ENCODE measurements at regions not wholly inside any gene's neighbourhood (a gene's known extent, or its start where the extent isn't known, plus 50 kb on each side); places are given as distances from the start of the nearest gene placed in this dataset.

DNA sequence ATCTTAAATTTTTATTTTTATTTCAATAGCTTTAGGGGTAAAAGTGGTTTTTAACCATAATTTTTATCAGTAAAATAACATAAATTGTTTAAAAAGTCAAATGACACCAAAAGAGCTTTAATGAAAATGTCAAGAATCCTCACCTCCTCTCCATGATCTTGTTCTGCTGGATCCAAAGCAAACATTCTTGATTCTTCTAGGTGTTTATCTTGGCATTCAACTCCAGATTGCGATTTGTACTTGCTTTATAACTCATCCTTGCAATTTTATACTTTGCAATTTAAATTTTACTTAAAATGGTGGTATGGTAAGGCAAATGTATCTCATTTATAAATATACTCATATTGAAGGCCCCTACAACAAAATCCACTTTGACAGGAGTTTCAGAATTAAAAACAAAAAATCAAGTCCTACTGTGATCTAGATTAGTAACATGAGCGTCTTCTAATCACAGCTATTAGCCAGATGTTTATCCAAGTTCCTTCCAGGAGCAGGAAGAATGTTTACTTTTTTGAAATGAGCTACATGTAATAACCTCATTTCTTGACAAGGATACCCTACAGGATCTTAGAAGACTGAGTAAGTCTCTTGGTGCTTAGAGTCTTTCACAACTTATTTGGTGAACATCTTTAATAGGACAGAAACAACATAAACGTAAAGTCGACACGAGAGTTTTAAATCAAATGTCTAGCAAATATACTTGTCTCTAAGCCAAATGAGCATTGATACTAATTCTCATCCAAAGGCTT lies 72.4 kb upstream of the CARD18 start:
- no peak for TF ChIP-seq ATF7 (IDR thresholded peaks at IDR 0.05; ENCODE audit: low read depth)
- no peak for TF ChIP-seq ZNF622 (IDR thresholded peaks at IDR 0.05)
- no peak for TF ChIP-seq CHD2 (IDR thresholded peaks at IDR 0.05; ENCODE audit: borderline replicate concordance, low read depth, low read length)
- TF ChIP-seq, protein P1, sequence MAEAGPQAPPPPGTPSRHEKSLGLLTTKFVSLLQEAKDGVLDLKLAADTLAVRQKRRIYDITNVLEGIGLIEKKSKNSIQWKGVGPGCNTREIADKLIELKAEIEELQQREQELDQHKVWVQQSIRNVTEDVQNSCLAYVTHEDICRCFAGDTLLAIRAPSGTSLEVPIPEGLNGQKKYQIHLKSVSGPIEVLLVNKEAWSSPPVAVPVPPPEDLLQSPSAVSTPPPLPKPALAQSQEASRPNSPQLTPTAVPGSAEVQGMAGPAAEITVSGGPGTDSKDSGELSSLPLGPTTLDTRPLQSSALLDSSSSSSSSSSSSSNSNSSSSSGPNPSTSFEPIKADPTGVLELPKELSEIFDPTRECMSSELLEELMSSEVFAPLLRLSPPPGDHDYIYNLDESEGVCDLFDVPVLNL (IDR thresholded peaks at IDR 0.05; ENCODE audit: low read depth, low read length), result no peak
- TF ChIP-seq, protein P2, sequence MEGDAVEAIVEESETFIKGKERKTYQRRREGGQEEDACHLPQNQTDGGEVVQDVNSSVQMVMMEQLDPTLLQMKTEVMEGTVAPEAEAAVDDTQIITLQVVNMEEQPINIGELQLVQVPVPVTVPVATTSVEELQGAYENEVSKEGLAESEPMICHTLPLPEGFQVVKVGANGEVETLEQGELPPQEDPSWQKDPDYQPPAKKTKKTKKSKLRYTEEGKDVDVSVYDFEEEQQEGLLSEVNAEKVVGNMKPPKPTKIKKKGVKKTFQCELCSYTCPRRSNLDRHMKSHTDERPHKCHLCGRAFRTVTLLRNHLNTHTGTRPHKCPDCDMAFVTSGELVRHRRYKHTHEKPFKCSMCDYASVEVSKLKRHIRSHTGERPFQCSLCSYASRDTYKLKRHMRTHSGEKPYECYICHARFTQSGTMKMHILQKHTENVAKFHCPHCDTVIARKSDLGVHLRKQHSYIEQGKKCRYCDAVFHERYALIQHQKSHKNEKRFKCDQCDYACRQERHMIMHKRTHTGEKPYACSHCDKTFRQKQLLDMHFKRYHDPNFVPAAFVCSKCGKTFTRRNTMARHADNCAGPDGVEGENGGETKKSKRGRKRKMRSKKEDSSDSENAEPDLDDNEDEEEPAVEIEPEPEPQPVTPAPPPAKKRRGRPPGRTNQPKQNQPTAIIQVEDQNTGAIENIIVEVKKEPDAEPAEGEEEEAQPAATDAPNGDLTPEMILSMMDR (IDR thresholded peaks at IDR 0.05 in 2 of 3, conservative IDR thresholded peaks at IDR 0.05 in 1 of 3; ENCODE audit: control insufficient read depth in 2 of 3, extremely low read depth in 1 of 3, insufficient read depth in 1 of 3, low read depth in 3 of 3, low read length in 3 of 3), result no peak
- no peak for TF ChIP-seq POLR2AphosphoS5 (IDR thresholded peaks at IDR 0.05; ENCODE audit: low read length)
- TF ChIP-seq RAD21 (IDR thresholded peaks at IDR 0.05; ENCODE audit: insufficient read depth, low read depth, low read length), result no peak
- TF ChIP-seq SUPT20H (IDR thresholded peaks at IDR 0.05; ENCODE audit: borderline replicate concordance, control insufficient read depth, low read depth, low read length), result no peak
- TF ChIP-seq, protein P3, sequence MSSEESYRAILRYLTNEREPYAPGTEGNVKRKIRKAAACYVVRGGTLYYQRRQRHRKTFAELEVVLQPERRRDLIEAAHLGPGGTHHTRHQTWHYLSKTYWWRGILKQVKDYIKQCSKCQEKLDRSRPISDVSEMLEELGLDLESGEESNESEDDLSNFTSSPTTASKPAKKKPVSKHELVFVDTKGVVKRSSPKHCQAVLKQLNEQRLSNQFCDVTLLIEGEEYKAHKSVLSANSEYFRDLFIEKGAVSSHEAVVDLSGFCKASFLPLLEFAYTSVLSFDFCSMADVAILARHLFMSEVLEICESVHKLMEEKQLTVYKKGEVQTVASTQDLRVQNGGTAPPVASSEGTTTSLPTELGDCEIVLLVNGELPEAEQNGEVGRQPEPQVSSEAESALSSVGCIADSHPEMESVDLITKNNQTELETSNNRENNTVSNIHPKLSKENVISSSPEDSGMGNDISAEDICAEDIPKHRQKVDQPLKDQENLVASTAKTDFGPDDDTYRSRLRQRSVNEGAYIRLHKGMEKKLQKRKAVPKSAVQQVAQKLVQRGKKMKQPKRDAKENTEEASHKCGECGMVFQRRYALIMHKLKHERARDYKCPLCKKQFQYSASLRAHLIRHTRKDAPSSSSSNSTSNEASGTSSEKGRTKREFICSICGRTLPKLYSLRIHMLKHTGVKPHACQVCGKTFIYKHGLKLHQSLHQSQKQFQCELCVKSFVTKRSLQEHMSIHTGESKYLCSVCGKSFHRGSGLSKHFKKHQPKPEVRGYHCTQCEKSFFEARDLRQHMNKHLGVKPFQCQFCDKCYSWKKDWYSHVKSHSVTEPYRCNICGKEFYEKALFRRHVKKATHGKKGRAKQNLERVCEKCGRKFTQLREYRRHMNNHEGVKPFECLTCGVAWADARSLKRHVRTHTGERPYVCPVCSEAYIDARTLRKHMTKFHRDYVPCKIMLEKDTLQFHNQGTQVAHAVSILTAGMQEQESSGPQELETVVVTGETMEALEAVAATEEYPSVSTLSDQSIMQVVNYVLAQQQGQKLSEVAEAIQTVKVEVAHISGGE (CRISPR knock-in tag; IDR thresholded peaks at IDR 0.05), result no peak
- no peak for TF ChIP-seq GABPA (IDR thresholded peaks at IDR 0.05; ENCODE audit: low read depth)

Measured in GM12878 (cell line).